PFSK-1 (cell line): ENCODE measurements at regions not wholly inside any gene's neighbourhood (a gene's known extent, or its start where the extent isn't known, plus 50 kb on each side); places are given as distances from the start of the nearest gene placed in this dataset.

Source experiments
- FOXP2 ChIP-seq: optimal IDR thresholded peaks from 2 replicates; pipeline ENCODE3; 2011; ENCODE audit warnings: borderline replicate concordance, control low read depth, inconsistent platforms; ENCODE audit not compliant: insufficient read depth; ENCODE audit errors: extremely low read length, extremely low read depth
- POLR2AphosphoS5 ChIP-seq: IDR thresholded peaks from 2 replicates; pipeline ENCODE4 v1.6.1; 2012; ENCODE audit warnings: low read depth, mild to moderate bottlenecking, control low read depth, low read length, moderate library complexity
- REST ChIP-seq, 2 experiments: IDR thresholded peaks; 2 replicates each; pipeline versions ENCODE4 v1.6.1 to v1.8.0; 2011 to 2012; ENCODE audit warnings: low read depth in 2 of 2, low read length in 2 of 2, control low read depth in 1 of 2, inconsistent platforms in 1 of 2, mild to moderate bottlenecking in 1 of 2, moderate library complexity in 1 of 2; ENCODE audit not compliant: insufficient read depth in 1 of 2
- SIN3A ChIP-seq: IDR thresholded peaks from 2 replicates; pipeline ENCODE4 v1.6.1; 2012; ENCODE audit warnings: mild to moderate bottlenecking, low read length, moderate library complexity, borderline replicate concordance; ENCODE audit not compliant: insufficient read depth
- TAF1 ChIP-seq: IDR thresholded peaks from 2 replicates; pipeline ENCODE4 v1.6.1; 2012; ENCODE audit warnings: low read length, control low read depth, borderline replicate concordance; ENCODE audit not compliant: insufficient read depth

GRCh38 chr6:92150553-92150952 is 1268.8 kb downstream of the EPHA7 start:
- TF ChIP-seq SIN3A: no peak
- TF ChIP-seq TAF1: no peak
- no peak for TF ChIP-seq REST (IDR thresholded peaks at IDR 0.05; ENCODE audit: insufficient read depth in 1 of 2, low read depth in 2 of 2, low read length in 2 of 2)
- no peak for TF ChIP-seq POLR2AphosphoS5
- TF ChIP-seq FOXP2: no peak

DNA sequence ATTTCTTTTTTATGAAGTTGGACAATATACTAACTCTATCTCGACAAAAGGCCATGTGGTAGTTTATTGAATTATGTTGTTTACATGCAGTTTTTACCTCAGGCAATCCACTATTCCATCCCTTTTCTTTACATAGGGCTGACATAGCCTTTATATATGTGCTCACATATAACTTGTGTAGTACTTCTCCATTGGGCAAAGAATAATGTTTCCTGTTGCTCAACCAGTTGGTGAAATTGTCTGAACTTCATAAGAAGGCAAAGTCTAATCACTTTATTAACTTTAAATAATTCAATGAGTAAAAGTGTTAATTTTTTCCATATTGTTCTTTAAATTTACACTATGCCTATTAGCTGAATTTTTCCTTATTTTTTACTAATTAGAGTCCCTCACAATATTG is 1272.1 kb downstream of the EPHA7 start:
- TF ChIP-seq TAF1: no peak
- no peak for TF ChIP-seq SIN3A
- TF ChIP-seq REST (IDR thresholded peaks at IDR 0.05; ENCODE audit: insufficient read depth in 1 of 2, low read depth in 2 of 2, low read length in 2 of 2): no peak
- no peak for TF ChIP-seq FOXP2
- no peak for TF ChIP-seq POLR2AphosphoS5

- no peak for TF ChIP-seq TAF1
- TF ChIP-seq POLR2AphosphoS5: no peak
- TF ChIP-seq SIN3A: no peak
- no peak for TF ChIP-seq FOXP2
- no peak for TF ChIP-seq REST (IDR thresholded peaks at IDR 0.05; ENCODE audit: insufficient read depth in 1 of 2, low read depth in 2 of 2, low read length in 2 of 2)
Measured at GRCh38 chr6:92139601-92140000, 1279.8 kb downstream of the EPHA7 start.

DNA sequence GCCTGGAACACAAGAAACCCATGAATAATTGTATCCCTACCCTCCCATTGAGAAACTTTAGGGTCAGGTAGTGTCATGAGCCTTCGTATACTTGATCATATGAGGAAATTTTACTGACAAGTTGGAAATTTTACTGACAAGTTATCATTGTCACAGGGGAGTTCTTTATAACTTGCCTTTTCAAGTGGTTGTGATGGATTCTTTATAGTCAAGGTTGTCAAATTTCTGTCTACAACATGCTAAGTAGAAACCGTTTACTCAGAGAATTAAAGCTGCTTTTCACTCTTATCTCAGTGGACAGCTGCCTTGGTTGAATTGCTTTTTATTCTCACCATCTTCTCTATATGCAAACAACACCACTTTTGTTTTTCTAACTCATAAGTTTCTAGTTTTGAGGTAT is 1286.4 kb downstream of the EPHA7 start:
- TF ChIP-seq FOXP2 (no peak), SIN3A (no peak), POLR2AphosphoS5 (no peak), REST (IDR thresholded peaks at IDR 0.05; ENCODE audit: insufficient read depth in 1 of 2, low read depth in 2 of 2, low read length in 2 of 2) (no peak), TAF1 (no peak)

DNA sequence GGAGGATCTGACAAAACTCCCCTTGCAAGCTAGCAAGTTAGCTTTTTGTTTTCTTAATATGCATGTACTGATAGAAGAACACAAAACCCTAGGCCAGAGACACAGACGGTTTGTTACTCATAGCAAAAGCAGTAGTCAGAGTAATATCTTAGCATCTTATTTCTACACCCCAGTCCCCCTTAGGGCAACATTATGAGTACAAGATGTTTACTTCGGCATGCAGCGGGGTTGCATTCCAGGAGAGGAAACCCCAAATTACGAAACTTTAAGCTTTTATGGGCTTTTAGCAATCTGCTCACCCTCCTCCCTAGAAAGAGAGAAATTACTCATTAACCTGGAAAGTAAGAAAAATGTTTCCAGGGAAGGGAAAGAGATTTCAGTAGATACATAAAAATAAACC is 1286.9 kb downstream of the EPHA7 start:
- TF ChIP-seq SIN3A (no peak), TAF1 (no peak), REST (IDR thresholded peaks at IDR 0.05; ENCODE audit: insufficient read depth in 1 of 2, low read depth in 2 of 2, low read length in 2 of 2) (no peak), FOXP2 (no peak), POLR2AphosphoS5 (no peak)
